Right atrium auricular region (tissue), 2 donors: ENCODE measurements at regions not wholly inside any gene's neighbourhood (a gene's known extent, or its start where the extent isn't known, plus 50 kb on each side); places are given as distances from the start of the nearest gene placed in this dataset.

Source experiments
- DNase-seq: peaks from one replicate; pipeline ENCODE4 v3.0.0-alpha.2; 2019; ENCODE audit warnings: low spot score
- H3K27ac ChIP-seq, 2 donors: fragments of 200-600 bp; sonication (generic); 1 replicate in 1 of 2; 2 replicates in 1 of 2; pipeline ENCODE4 v1.5.1; 2016 to 2019
- H3K27me3 ChIP-seq, 2 donors: fragments of 200-600 bp; sonication (generic); one replicate each; pipeline versions ENCODE4 v1.5.1 to v1.6.0; 2017 to 2019
- H3K36me3 ChIP-seq: fragments of 200-600 bp; sonication (generic); one replicate; pipeline ENCODE4 v1.5.1; 2016
- H3K4me1 ChIP-seq, 2 donors: fragments of 200-600 bp; sonication (generic); one replicate each; pipeline versions ENCODE4 v1.5.1 to v1.6.0; 2017 to 2019
- H3K4me3 ChIP-seq, 2 donors: fragments of 200-600 bp; sonication (generic); 1 replicate in 1 of 2; 2 replicates in 1 of 2; pipeline ENCODE4 v1.5.1; 2017 to 2019; ENCODE audit warnings: mild to moderate bottlenecking in 1 of 2, moderate library complexity in 1 of 2
- H3K9me3 ChIP-seq, 2 donors: fragments of 200-600 bp; sonication (generic); one replicate each; pipeline ENCODE4 v1.5.1; 2019
- CTCF ChIP-seq, 2 donors: fragments of 200-600 bp; sonication (generic); IDR thresholded peaks; one replicate each; pipeline ENCODE4 v1.5.1; 2019; ENCODE audit warnings: antibody characterized with exemption in 2 of 2

GRCh38 chr12:11969437-11970154 is 101.1 kb upstream of the BCL2L14 start:
- no peak for TF ChIP-seq CTCF (IDR thresholded peaks at IDR 0.05)
- H3K36me3 ChIP-seq = no peaks in the 10 kb centered on the region
- H3K27ac ChIP-seq = no peak overlapping the region
- H3K4me1 ChIP-seq = no peaks in the 10 kb centered on the region
- DNase-seq = no peak
- H3K9me3 ChIP-seq = no peaks in the 10 kb centered on the region
- H3K4me3 ChIP-seq = no peak overlapping the region
- H3K27me3 ChIP-seq = no peaks in the 10 kb centered on the region

GRCh38 chr12:11970155-11970520 is 100.6 kb upstream of the BCL2L14 start:
- H3K27me3 ChIP-seq = no peaks in the 10 kb centered on the region
- no peak overlapping the region for H3K27ac ChIP-seq
- TF ChIP-seq CTCF (IDR thresholded peaks at IDR 0.05) = no peak
- no peaks in the 10 kb centered on the region for H3K4me1 ChIP-seq
- no peak overlapping the region for H3K4me3 ChIP-seq
- no peak for DNase-seq
- no peaks in the 10 kb centered on the region for H3K9me3 ChIP-seq
- no peaks in the 10 kb centered on the region for H3K36me3 ChIP-seq

- H3K36me3 ChIP-seq = no peaks in the 10 kb centered on the region
- H3K4me3 ChIP-seq = no peak overlapping the region
- H3K4me1 ChIP-seq = no peaks in the 10 kb centered on the region
- H3K9me3 ChIP-seq = no peaks in the 10 kb centered on the region
- no peak for DNase-seq
- no peaks in the 10 kb centered on the region for H3K27me3 ChIP-seq
- no peak for TF ChIP-seq CTCF (IDR thresholded peaks at IDR 0.05)
- H3K27ac ChIP-seq = no peak overlapping the region
Observed at GRCh38 chr12:11973396-11973795, 97.3 kb upstream of the BCL2L14 start.

- no peak for TF ChIP-seq CTCF (IDR thresholded peaks at IDR 0.05)
- H3K9me3 ChIP-seq = no peaks in the 10 kb centered on the region
- no peaks in the 10 kb centered on the region for H3K36me3 ChIP-seq
- no peaks in the 10 kb centered on the region for H3K27me3 ChIP-seq
- no peaks in the 10 kb centered on the region for H3K4me1 ChIP-seq
- H3K4me3 ChIP-seq = no peak overlapping the region
- H3K27ac ChIP-seq = no peak overlapping the region
- DNase-seq = no peak
Observed at GRCh38 chr12:11976005-11976404, 94.7 kb upstream of the BCL2L14 start.

- no peak for TF ChIP-seq CTCF (IDR thresholded peaks at IDR 0.05)
- no peaks in the 10 kb centered on the region for H3K36me3 ChIP-seq
- no peaks in the 10 kb centered on the region for H3K9me3 ChIP-seq
- DNase-seq = no peak
- no peak overlapping the region for H3K27ac ChIP-seq
- no peak overlapping the region for H3K4me3 ChIP-seq
- no peaks in the 10 kb centered on the region for H3K27me3 ChIP-seq
- H3K4me1 ChIP-seq = no peaks in the 10 kb centered on the region
Observed at GRCh38 chr12:11978726-11979384, 91.9 kb upstream of the BCL2L14 start.
